ENCODE measurements at regions not wholly inside any gene's neighbourhood (a gene's known extent, or its start where the extent isn't known, plus 50 kb on each side); places are given as distances from the start of the nearest gene placed in this dataset.

DNA sequence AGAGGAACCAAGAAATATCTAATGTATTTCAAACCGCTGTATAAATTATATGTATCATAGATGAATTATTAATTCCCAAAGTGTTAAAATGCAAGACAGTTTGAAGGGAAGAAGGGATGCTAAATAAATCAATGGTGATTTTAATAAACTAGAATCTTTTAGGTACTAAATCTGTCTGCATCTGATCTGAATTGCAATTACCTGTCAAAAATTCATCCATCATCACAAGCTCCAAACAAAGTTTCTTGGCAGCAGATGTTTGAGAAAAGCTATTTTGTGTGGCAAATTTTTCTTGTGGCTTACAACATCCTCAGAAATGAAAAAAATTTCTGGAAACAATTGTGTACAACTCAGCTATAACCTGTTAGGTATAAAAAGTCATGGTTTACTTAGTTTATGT, 816.0 kb upstream of the NDST4 start:
- no peak for TF ChIP-seq POLR2AphosphoS5 (IDR thresholded peaks at IDR 0.05; ENCODE audit: low read depth, low read length)
- TF ChIP-seq TAF1 (IDR thresholded peaks at IDR 0.05; ENCODE audit: borderline replicate concordance, insufficient read depth, low read length), result no peak
- no peak for TF ChIP-seq SIN3A (IDR thresholded peaks at IDR 0.05; ENCODE audit: borderline replicate concordance, insufficient read depth, low read length)
- TF ChIP-seq, protein P1, sequence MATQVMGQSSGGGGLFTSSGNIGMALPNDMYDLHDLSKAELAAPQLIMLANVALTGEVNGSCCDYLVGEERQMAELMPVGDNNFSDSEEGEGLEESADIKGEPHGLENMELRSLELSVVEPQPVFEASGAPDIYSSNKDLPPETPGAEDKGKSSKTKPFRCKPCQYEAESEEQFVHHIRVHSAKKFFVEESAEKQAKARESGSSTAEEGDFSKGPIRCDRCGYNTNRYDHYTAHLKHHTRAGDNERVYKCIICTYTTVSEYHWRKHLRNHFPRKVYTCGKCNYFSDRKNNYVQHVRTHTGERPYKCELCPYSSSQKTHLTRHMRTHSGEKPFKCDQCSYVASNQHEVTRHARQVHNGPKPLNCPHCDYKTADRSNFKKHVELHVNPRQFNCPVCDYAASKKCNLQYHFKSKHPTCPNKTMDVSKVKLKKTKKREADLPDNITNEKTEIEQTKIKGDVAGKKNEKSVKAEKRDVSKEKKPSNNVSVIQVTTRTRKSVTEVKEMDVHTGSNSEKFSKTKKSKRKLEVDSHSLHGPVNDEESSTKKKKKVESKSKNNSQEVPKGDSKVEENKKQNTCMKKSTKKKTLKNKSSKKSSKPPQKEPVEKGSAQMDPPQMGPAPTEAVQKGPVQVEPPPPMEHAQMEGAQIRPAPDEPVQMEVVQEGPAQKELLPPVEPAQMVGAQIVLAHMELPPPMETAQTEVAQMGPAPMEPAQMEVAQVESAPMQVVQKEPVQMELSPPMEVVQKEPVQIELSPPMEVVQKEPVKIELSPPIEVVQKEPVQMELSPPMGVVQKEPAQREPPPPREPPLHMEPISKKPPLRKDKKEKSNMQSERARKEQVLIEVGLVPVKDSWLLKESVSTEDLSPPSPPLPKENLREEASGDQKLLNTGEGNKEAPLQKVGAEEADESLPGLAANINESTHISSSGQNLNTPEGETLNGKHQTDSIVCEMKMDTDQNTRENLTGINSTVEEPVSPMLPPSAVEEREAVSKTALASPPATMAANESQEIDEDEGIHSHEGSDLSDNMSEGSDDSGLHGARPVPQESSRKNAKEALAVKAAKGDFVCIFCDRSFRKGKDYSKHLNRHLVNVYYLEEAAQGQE (IDR thresholded peaks at IDR 0.05; ENCODE audit: insufficient read depth in 1 of 2, low read depth in 2 of 2, low read length in 2 of 2), result no peak

All from PFSK-1 (cell line).